IMR-90 (cell line): ENCODE measurements at regions not wholly inside any gene's neighbourhood (a gene's known extent, or its start where the extent isn't known, plus 50 kb on each side); places are given as distances from the start of the nearest gene placed in this dataset. TPM values are rescaled to one million over a fixed set of nuclear protein-coding genes. Genes with fewer than 3 reads are reported as not detected.

Experiments
- ATAC-seq: fragments of 200-7000 bp; cut with Tn5 transposase; 2 replicates; pipeline ENCODE4 v1.9.1; 2020; ENCODE audit warnings: low read depth, mild to moderate bottlenecking, moderate library complexity
- BruUV-seq: library from RNA; stranded (reverse); fragments of 400-500 nt; replicated peaks from 2 replicates; lab custom pipeline; 2021; lab: Mats Ljungman, UMichigan
- CTCF ChIA-PET: fragments of 300-600 bp; formaldehyde crosslinking; extraction: SDS; loops from one replicate; lab custom pipeline; 2021; ENCODE audit warnings: antibody characterized with exemption; lab: Yijun Ruan, JAX
- POLR2A ChIA-PET: fragments of 300-600 bp; sonication (Branson Sonifier 250); formaldehyde crosslinking; loops from one replicate; lab custom pipeline; 2022; ENCODE audit warnings: antibody characterized with exemption; ENCODE audit not compliant: unreplicated experiment; lab: Charles Lee
- DNase-seq: peaks from one replicate; pipeline ENCODE4 v3.0.0; 2013
- H2AFZ ChIP-seq: replicated peaks from 2 replicates; pipeline ENCODE3; 2013; ENCODE audit warnings: low read length, mild to moderate bottlenecking; ENCODE audit not compliant: poor library complexity
- H2AK5ac ChIP-seq: 2 replicates; pipeline ENCODE4 v1.6.1; 2013; ENCODE audit warnings: low read depth, low read length, inconsistent platforms
- H2AK9ac ChIP-seq: replicated peaks from 2 replicates; pipeline ENCODE3; 2013; ENCODE audit warnings: mild to moderate bottlenecking, low read depth, low read length, moderate library complexity; ENCODE audit not compliant: poor library complexity
- H2BK120ac ChIP-seq: 2 replicates; pipeline ENCODE4 v1.6.1; 2013; ENCODE audit warnings: low read depth, low read length, inconsistent platforms
- H2BK15ac ChIP-seq: 3 replicates; pipeline ENCODE4 v1.6.1; 2013; ENCODE audit warnings: low read depth, low read length, inconsistent platforms
- H2BK20ac ChIP-seq: 2 replicates; pipeline ENCODE4 v1.6.1; 2013; ENCODE audit warnings: low read depth, mild to moderate bottlenecking, inconsistent platforms, low read length, moderate library complexity
- H2BK5ac ChIP-seq: 2 replicates; pipeline ENCODE4 v1.6.1; 2013; ENCODE audit warnings: mild to moderate bottlenecking, low read depth, low read length, inconsistent platforms; ENCODE audit not compliant: poor library complexity, severe bottlenecking
- H3K14ac ChIP-seq: replicated peaks from 2 replicates; pipeline ENCODE4 v1.6.1; 2013; ENCODE audit warnings: low read depth, low read length, inconsistent platforms
- H3K18ac ChIP-seq: 2 replicates; pipeline ENCODE4 v1.6.1; 2013; ENCODE audit warnings: low read depth, low read length, control low read depth
- H3K23ac ChIP-seq: 2 replicates; pipeline ENCODE4 v1.6.1; 2013; ENCODE audit warnings: low read depth, low read length, inconsistent platforms
- H3K27ac ChIP-seq: 2 replicates; pipeline ENCODE4 v1.5.1; 2013; ENCODE audit warnings: mild to moderate bottlenecking, control low read depth, low read length; ENCODE audit not compliant: insufficient read depth
- H3K27me3 ChIP-seq: 2 replicates; pipeline ENCODE4 v1.6.1; 2013; ENCODE audit warnings: low read length; ENCODE audit not compliant: control insufficient read depth, insufficient read depth
- H3K36me3 ChIP-seq: 2 replicates; pipeline ENCODE4 v1.6.1; 2013; ENCODE audit warnings: low read length, mixed read lengths; ENCODE audit not compliant: control insufficient read depth, insufficient read depth
- H3K4ac ChIP-seq: 2 replicates; pipeline ENCODE4 v1.6.1; 2013; ENCODE audit warnings: low read depth, low read length, inconsistent platforms
- H3K4me1 ChIP-seq: 2 replicates; pipeline ENCODE4 v1.6.1; 2013; ENCODE audit warnings: low read length, mixed read lengths; ENCODE audit not compliant: control insufficient read depth, insufficient read depth
- H3K4me2 ChIP-seq: 2 replicates; pipeline ENCODE4 v1.6.1; 2013; ENCODE audit warnings: low read depth, mild to moderate bottlenecking, control low read depth, low read length, moderate library complexity
- H3K4me3 ChIP-seq: 2 replicates; pipeline ENCODE4 v1.5.1; 2013; ENCODE audit warnings: low read depth, mild to moderate bottlenecking, control low read depth, low read length, moderate library complexity; ENCODE audit not compliant: insufficient read depth
- H3K56ac ChIP-seq: 2 replicates; pipeline ENCODE4 v1.6.1; 2013; ENCODE audit warnings: low read length, inconsistent platforms; ENCODE audit not compliant: insufficient read depth; ENCODE audit errors: extremely low read depth
- H3K79me1 ChIP-seq, 2 experiments: 2 replicates each; pipeline ENCODE4 v1.6.1; 2013; ENCODE audit warnings: low read length in 2 of 2, inconsistent platforms in 1 of 2, low read depth in 1 of 2
- H3K9ac ChIP-seq: 2 replicates; pipeline ENCODE4 v1.6.1; 2013; ENCODE audit warnings: low read depth, low read length, control low read depth
- H3K9me1 ChIP-seq: 2 replicates; pipeline ENCODE4 v1.6.1; 2013; ENCODE audit warnings: low read length, inconsistent platforms; ENCODE audit not compliant: insufficient read depth
- H3K9me3 ChIP-seq: 2 replicates; pipeline ENCODE4 v1.6.1; 2013; ENCODE audit warnings: low read length; ENCODE audit not compliant: control insufficient read depth, insufficient read depth
- H4K20me1 ChIP-seq: 2 replicates; pipeline ENCODE4 v1.6.1; 2013; ENCODE audit warnings: low read length, inconsistent platforms; ENCODE audit not compliant: insufficient read depth
- H4K5ac ChIP-seq: 2 replicates; pipeline ENCODE4 v1.6.1; 2013; ENCODE audit warnings: mild to moderate bottlenecking, low read depth, low read length, control low read depth
- H4K8ac ChIP-seq, 2 experiments: 2 replicates each; pipeline ENCODE4 v1.6.1; 2013; ENCODE audit warnings: low read depth in 2 of 2, low read length in 2 of 2, control low read depth in 1 of 2, inconsistent platforms in 1 of 2
- H4K91ac ChIP-seq: 2 replicates; pipeline ENCODE4 v1.6.1; 2013; ENCODE audit warnings: low read depth, low read length, inconsistent platforms; ENCODE audit not compliant: insufficient read depth
- CEBPB ChIP-seq: IDR thresholded peaks from 2 replicates; pipeline ENCODE4 v1.6.1; 2012; ENCODE audit warnings: low read depth, low read length, improper control_type of control experiment
- CTCF ChIP-seq: conservative IDR thresholded peaks from 2 replicates; pipeline ENCODE4 v1.5.1; 2012; ENCODE audit warnings: mild to moderate bottlenecking, low read depth, low read length, improper control_type of control experiment
- FOS ChIP-seq: fragments of 150-350 bp; IDR thresholded peaks from 2 replicates; pipeline ENCODE4 v1.6.1; 2016; ENCODE audit warnings: low read depth, low read length
- POLR2A ChIP-seq: IDR thresholded peaks from 2 replicates; pipeline ENCODE4 v1.6.1; 2012; ENCODE audit warnings: mild to moderate bottlenecking, low read depth, low read length
- WGBS, 2 experiments: methylation state at CpG; one replicate each; pipeline versions ENCODE4 v1.1.5 to v1.1.7; 2013; ENCODE audit warnings: missing lambda C conversion rate in 2 of 2; ENCODE audit not compliant: insufficient read length in 1 of 2; ENCODE audit errors: extremely low coverage in 2 of 2; 5-methylcytosine and 5-hydroxymethylcytosine counted together
- dilution Hi-C: fragments of 300-500 bp; cut with HindIII; formaldehyde crosslinking; loops from one replicate; pipeline ENCODE4 v1.14.3; 2018; ENCODE audit warnings: low sequenced_read_pairs; ENCODE audit not compliant: unreplicated experiment
- in situ Hi-C: fragments of 300-500 bp; cut with MboI; formaldehyde crosslinking; loops from 3 replicates; pipeline ENCODE4 v1.14.3; 2019; ENCODE audit warnings: low sequenced_read_pairs, inconsistent platforms, mixed read lengths
- intact Hi-C: fragments of 100-400 bp; cut with micrococcal nuclease; formaldehyde crosslinking; loops from 2 replicates; pipeline ENCODE4 v1.10.0; 2022
- microRNA-seq, 2 experiments: library from miRNA; stranded (forward) in 1 of 2; unstranded in 1 of 2; fragments of 10-50 nt in 1 of 2; fragments of <30 nt in 1 of 2; gene quantifications in 1 of 2; microRNA quantifications in 1 of 2; one replicate each; pipeline versions ENCODE3 to v1.1.0; 2013 to 2020; ENCODE audit not compliant: insufficient read depth in 1 of 2, insufficient read length in 1 of 2, unreplicated experiment in 1 of 2
- small RNA-seq, 5 experiments: library from RNA; depleted of rRNA; stranded (forward); fragments of <200 nt; gene quantifications; one replicate each; pipeline ENCODE3, GENCODE V24; 2012

- Histone ChIP-seq H4K8ac (no peak overlapping the region), H3K56ac (no peak overlapping the region), H3K14ac (no peak overlapping the region), H2AK9ac (no peak overlapping the region), H2AK5ac (no peak overlapping the region), H2BK5ac (no peak overlapping the region), H3K18ac (no peak overlapping the region), H3K36me3 (no peaks in the 10 kb centered on the region), H2BK20ac (no peak overlapping the region), H3K4me1 (no peaks in the 10 kb centered on the region), H3K4me2 (no peak overlapping the region), H3K9me3 (no peaks in the 10 kb centered on the region), H3K79me1 (no peaks in the 10 kb centered on the region), H3K4me3 (no peak overlapping the region), H4K5ac (no peak overlapping the region), H2BK120ac (no peak overlapping the region), H3K9ac (no peak overlapping the region), H3K23ac (no peak overlapping the region), H3K27me3 (no peaks in the 10 kb centered on the region), H4K91ac (no peak overlapping the region), H4K20me1 (no peaks in the 10 kb centered on the region), H2AFZ (no peak overlapping the region), H3K9me1 (no peaks in the 10 kb centered on the region), H2BK15ac (no peak overlapping the region), H3K4ac (no peak overlapping the region), H3K27ac (no peak overlapping the region)
- dilution Hi-C loops (no loop called here), in situ Hi-C loops (no loop called here), intact Hi-C loops (no loop called here)
- ATAC-seq (no peak), DNase-seq (no peak)
- BruUV-seq = no TSS peak
- ChIA-PET POLR2A (no interaction called here), CTCF (no interaction called here)
- TF ChIP-seq FOS = no peak
- no peak for TF ChIP-seq POLR2A
- no peak for TF ChIP-seq CTCF
- TF ChIP-seq CEBPB = no peak
- no CpG with 5 or more reads among the region's 2 CpGs for WGBS, 2 experiments
Observed at GRCh38 chr6:159324596-159324995, 155.4 kb downstream of the FNDC1 start.

Small RNA genes in the stretch of these regions (microRNA-seq; reads per million reads assigned to microRNA genes)
- gene AL078604.3 (ENCODE audit: insufficient read depth, insufficient read length) = not detected

Small RNA genes in the stretch of these regions (small RNA-seq; reads per million reads assigned to genes)
- 0 reads per million in 5 experiments for gene AL078604.3
